ENCODE measurements at regions not wholly inside any gene's neighbourhood (a gene's known extent, or its start where the extent isn't known, plus 50 kb on each side); places are given as distances from the start of the nearest gene placed in this dataset.

DNA sequence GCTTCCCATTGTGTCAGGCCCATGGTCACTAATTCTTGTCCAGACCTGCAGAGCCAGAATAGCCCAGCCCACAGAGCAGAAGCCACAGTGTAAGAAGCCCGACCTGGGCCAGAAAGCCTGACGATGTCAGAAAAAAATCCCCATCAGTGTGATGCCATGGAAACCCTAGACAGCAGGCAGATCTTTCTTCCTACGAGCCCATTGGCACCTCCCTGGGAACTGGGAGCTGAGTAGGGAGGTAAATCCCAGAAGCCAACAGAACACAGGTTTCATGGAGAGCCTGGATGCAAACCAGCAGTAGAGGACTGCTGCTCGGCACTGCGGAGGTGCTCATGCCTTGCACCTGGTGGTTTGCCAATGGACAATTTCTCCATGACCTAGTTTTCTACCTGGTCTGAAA is 82.2 kb upstream of the SLC22A16 start:
- H4K8ac ChIP-seq (ENCODE audit: low read depth, low read length), result no peak overlapping the region
- no peak overlapping the region for H3K14ac ChIP-seq (ENCODE audit: low read length)
- no peak overlapping the region for H2BK12ac ChIP-seq (ENCODE audit: low read length)
- DNase-seq, result no peak
- H3K27me3 ChIP-seq (ENCODE audit: insufficient read depth, low read length), result no peaks in the 10 kb centered on the region
- H3K79me2 ChIP-seq (ENCODE audit: control insufficient read depth, insufficient read depth, low read length, poor library complexity), result no peaks in the 10 kb centered on the region
- peaks cover 4% of the 10 kb centered on the region for H3K9me3 ChIP-seq (ENCODE audit: insufficient read depth, low read depth, low read length)
- H3K79me1 ChIP-seq (ENCODE audit: low read length), result no peaks in the 10 kb centered on the region
- H3K4me3 ChIP-seq (ENCODE audit: low read depth, low read length), result no peak overlapping the region
- no peak overlapping the region for H3K23ac ChIP-seq (ENCODE audit: low read length)
- H2AFZ ChIP-seq (ENCODE audit: insufficient read depth, low read length, poor library complexity), result no peak overlapping the region
- H3K36me3 ChIP-seq (ENCODE audit: control insufficient read depth in 1 of 2, insufficient read depth in 2 of 2, low read length in 2 of 2), result no peaks in the 10 kb centered on the region
- H2BK5ac ChIP-seq (ENCODE audit: low read depth, low read length, poor library complexity), result no peak overlapping the region
- no peak overlapping the region for H2BK120ac ChIP-seq (ENCODE audit: insufficient read depth, low read length, poor library complexity)
- H3K4ac ChIP-seq (ENCODE audit: low read depth, low read length), result no peak overlapping the region
- H3K4me1 ChIP-seq (ENCODE audit: control insufficient read depth in 1 of 2, insufficient read depth in 2 of 2, low read length in 2 of 2), result peaks cover 0 to 2% of the 10 kb centered on the region in 2 experiments
- H3K4me2 ChIP-seq (ENCODE audit: low read length), result no peak overlapping the region
- no peak overlapping the region for H3K9ac ChIP-seq (ENCODE audit: low read length)
- no peak overlapping the region for H4K12ac ChIP-seq (ENCODE audit: low read depth, low read length)
- no peak overlapping the region for H3K18ac ChIP-seq (ENCODE audit: low read length)
- H3K27ac ChIP-seq (ENCODE audit: low read depth, low read length), result no peak overlapping the region
- no peak overlapping the region for H2AK5ac ChIP-seq (ENCODE audit: low read length)
- no CpG with 5 or more reads among the region's 5 CpGs for WGBS (ENCODE audit: extremely low coverage, insufficient coverage, insufficient read length)
- H4K91ac ChIP-seq (ENCODE audit: low read depth, low read length), result no peak overlapping the region

DNA sequence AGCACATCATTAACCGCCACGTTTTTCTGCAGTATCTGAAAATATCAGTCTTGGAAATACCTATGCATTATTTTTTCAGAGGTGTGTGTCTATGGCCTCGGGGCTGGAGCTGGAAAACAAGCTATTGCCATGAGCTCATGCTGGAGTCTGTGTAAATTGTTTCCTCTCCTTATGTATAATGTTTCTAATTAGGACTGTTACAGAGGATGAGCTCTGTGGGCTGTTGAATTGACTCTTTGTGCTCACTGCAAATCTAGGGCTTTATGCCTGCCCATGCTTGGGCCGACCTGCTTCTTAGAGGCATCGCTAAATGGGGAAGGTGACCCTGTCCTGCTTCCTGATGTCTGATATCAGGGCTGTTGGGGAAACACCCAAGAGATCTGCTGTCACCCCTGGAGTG is 80.8 kb upstream of the SLC22A16 start:
- no peak overlapping the region for H4K12ac ChIP-seq (ENCODE audit: low read depth, low read length)
- no peak overlapping the region for H4K91ac ChIP-seq (ENCODE audit: low read depth, low read length)
- no peak overlapping the region for H2BK5ac ChIP-seq (ENCODE audit: low read depth, low read length, poor library complexity)
- H2AFZ ChIP-seq (ENCODE audit: insufficient read depth, low read length, poor library complexity), result no peak overlapping the region
- H3K14ac ChIP-seq (ENCODE audit: low read length), result no peak overlapping the region
- H3K36me3 ChIP-seq (ENCODE audit: control insufficient read depth in 1 of 2, insufficient read depth in 2 of 2, low read length in 2 of 2), result no peaks in the 10 kb centered on the region
- H2AK5ac ChIP-seq (ENCODE audit: low read length), result no peak overlapping the region
- no peak overlapping the region for H3K4me2 ChIP-seq (ENCODE audit: low read length)
- no peak overlapping the region for H4K8ac ChIP-seq (ENCODE audit: low read depth, low read length)
- no CpG with 5 or more reads among the region's 5 CpGs for WGBS (ENCODE audit: extremely low coverage, insufficient coverage, insufficient read length)
- DNase-seq, result peak; percentile 36 to 47
- no peak overlapping the region for H2BK12ac ChIP-seq (ENCODE audit: low read length)
- H3K18ac ChIP-seq (ENCODE audit: low read length), result no peak overlapping the region
- H3K23ac ChIP-seq (ENCODE audit: low read length), result no peak overlapping the region
- no peaks in the 10 kb centered on the region for H3K79me1 ChIP-seq (ENCODE audit: low read length)
- no peak overlapping the region for H3K4me3 ChIP-seq (ENCODE audit: low read depth, low read length)
- H3K4me1 ChIP-seq (ENCODE audit: control insufficient read depth in 1 of 2, insufficient read depth in 2 of 2, low read length in 2 of 2), result peaks cover 0 to 2% of the 10 kb centered on the region in 2 experiments
- peaks cover 1% of the 10 kb centered on the region for H3K9me3 ChIP-seq (ENCODE audit: insufficient read depth, low read depth, low read length)
- no peak overlapping the region for H3K4ac ChIP-seq (ENCODE audit: low read depth, low read length)
- no peak overlapping the region for H3K9ac ChIP-seq (ENCODE audit: low read length)
- no peak overlapping the region for H3K27ac ChIP-seq (ENCODE audit: low read depth, low read length)
- no peaks in the 10 kb centered on the region for H3K27me3 ChIP-seq (ENCODE audit: insufficient read depth, low read length)
- no peak overlapping the region for H2BK120ac ChIP-seq (ENCODE audit: insufficient read depth, low read length, poor library complexity)
- H3K79me2 ChIP-seq (ENCODE audit: control insufficient read depth, insufficient read depth, low read length, poor library complexity), result no peaks in the 10 kb centered on the region

DNA sequence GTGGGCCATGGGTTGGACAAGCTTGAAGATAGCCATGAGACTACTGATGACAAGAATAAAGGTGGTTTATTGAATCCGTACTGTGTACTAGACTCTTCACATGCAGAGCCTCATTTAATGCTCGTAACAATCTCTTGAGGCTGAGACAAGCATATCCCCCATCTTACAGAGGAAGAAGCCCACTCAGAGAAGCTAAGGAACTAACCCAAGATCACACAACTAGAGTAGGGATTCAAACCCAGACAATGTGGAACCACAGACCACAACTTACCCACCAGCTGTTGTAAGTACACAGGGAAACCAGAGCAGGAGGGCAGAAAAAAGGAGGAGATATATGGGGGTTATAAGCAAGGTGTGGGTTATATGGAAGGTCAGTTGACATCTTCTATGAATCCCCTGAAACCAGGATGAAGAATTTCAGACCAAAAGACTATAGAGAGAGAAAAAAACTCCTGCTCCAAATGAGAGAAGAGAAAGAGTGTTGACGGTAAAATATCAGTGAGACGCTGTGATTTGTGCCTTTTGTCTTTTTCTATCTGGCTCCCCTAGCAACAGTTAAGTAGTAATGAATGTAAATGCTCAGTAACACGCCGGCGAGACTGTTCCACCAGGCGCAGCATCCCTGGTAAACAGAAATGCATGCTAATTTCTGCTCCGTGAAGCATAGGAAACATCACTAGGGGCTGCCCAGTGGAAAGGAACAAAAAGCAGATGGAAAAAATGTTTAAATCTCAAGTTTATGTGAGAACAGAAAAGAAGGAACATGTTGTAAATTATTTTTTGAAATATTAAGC is 80.1 kb upstream of the SLC22A16 start:
- Histone ChIP-seq H3K9me3 (ENCODE audit: insufficient read depth, low read depth, low read length) (peaks cover 3% of the 10 kb centered on the region), H3K27me3 (ENCODE audit: insufficient read depth, low read length) (no peaks in the 10 kb centered on the region), H3K18ac (ENCODE audit: low read length) (no peak overlapping the region), H2AFZ (ENCODE audit: insufficient read depth, low read length, poor library complexity) (no peak overlapping the region), H3K79me1 (ENCODE audit: low read length) (no peaks in the 10 kb centered on the region), H3K23ac (ENCODE audit: low read length) (no peak overlapping the region), H4K91ac (ENCODE audit: low read depth, low read length) (no peak overlapping the region), H2BK120ac (ENCODE audit: insufficient read depth, low read length, poor library complexity) (no peak overlapping the region), H3K9ac (ENCODE audit: low read length) (no peak overlapping the region), H3K36me3 (ENCODE audit: control insufficient read depth in 1 of 2, insufficient read depth in 2 of 2, low read length in 2 of 2) (no peaks in the 10 kb centered on the region), H3K27ac (ENCODE audit: low read depth, low read length) (no peak overlapping the region), H3K4me1 (ENCODE audit: control insufficient read depth in 1 of 2, insufficient read depth in 2 of 2, low read length in 2 of 2) (peaks cover 0 to 2% of the 10 kb centered on the region in 2 experiments), H3K14ac (ENCODE audit: low read length) (no peak overlapping the region), H4K12ac (ENCODE audit: low read depth, low read length) (no peak overlapping the region), H2BK12ac (ENCODE audit: low read length) (no peak overlapping the region), H3K79me2 (ENCODE audit: control insufficient read depth, insufficient read depth, low read length, poor library complexity) (no peaks in the 10 kb centered on the region), H4K8ac (ENCODE audit: low read depth, low read length) (no peak overlapping the region), H3K4ac (ENCODE audit: low read depth, low read length) (no peak overlapping the region), H3K4me2 (ENCODE audit: low read length) (no peak overlapping the region), H2AK5ac (ENCODE audit: low read length) (no peak overlapping the region), H2BK5ac (ENCODE audit: low read depth, low read length, poor library complexity) (no peak overlapping the region), H3K4me3 (ENCODE audit: low read depth, low read length) (no peak overlapping the region)
- DNase-seq, result no peak
- no CpG with 5 or more reads among the region's 9 CpGs for WGBS (ENCODE audit: extremely low coverage, insufficient coverage, insufficient read length)

DNA sequence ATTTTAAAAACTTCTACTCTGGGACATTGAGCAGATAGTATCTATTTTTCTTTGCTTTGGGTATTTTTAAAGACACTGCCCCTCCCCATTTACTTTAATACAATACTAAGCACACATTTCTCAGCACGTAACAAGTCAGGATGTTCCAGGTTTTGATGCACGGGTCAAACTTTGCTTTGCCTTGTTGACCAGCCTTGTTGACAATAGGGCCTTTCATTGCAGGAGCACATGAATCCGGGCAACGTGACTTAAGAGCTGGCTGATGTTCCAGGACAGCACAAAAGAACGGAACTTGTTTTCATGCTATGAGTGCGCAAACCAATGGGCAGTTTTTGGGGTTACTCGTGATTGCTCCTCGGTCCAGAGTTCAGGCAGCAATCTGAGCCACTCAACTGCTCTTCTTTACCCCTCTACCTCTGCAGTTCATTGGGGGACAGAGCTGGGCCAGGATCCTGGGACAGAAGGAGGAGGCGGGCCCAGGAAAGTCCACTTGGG is 78.6 kb upstream of the SLC22A16 start:
- H3K14ac ChIP-seq (ENCODE audit: low read length), result no peak overlapping the region
- H3K27ac ChIP-seq (ENCODE audit: low read depth, low read length), result no peak overlapping the region
- H2BK12ac ChIP-seq (ENCODE audit: low read length), result no peak overlapping the region
- no peak overlapping the region for H2BK5ac ChIP-seq (ENCODE audit: low read depth, low read length, poor library complexity)
- H3K36me3 ChIP-seq (ENCODE audit: control insufficient read depth in 1 of 2, insufficient read depth in 2 of 2, low read length in 2 of 2), result no peaks in the 10 kb centered on the region
- H3K23ac ChIP-seq (ENCODE audit: low read length), result no peak overlapping the region
- H4K8ac ChIP-seq (ENCODE audit: low read depth, low read length), result no peak overlapping the region
- H2AFZ ChIP-seq (ENCODE audit: insufficient read depth, low read length, poor library complexity), result no peak overlapping the region
- no peak for DNase-seq
- H3K18ac ChIP-seq (ENCODE audit: low read length), result no peak overlapping the region
- no peak overlapping the region for H4K91ac ChIP-seq (ENCODE audit: low read depth, low read length)
- no peak overlapping the region for H3K4me2 ChIP-seq (ENCODE audit: low read length)
- no peak overlapping the region for H2BK120ac ChIP-seq (ENCODE audit: insufficient read depth, low read length, poor library complexity)
- H3K79me2 ChIP-seq (ENCODE audit: control insufficient read depth, insufficient read depth, low read length, poor library complexity), result no peaks in the 10 kb centered on the region
- H3K9ac ChIP-seq (ENCODE audit: low read length), result no peak overlapping the region
- no CpG with 5 or more reads among the region's 9 CpGs for WGBS (ENCODE audit: extremely low coverage, insufficient coverage, insufficient read length)
- no peaks in the 10 kb centered on the region for H3K27me3 ChIP-seq (ENCODE audit: insufficient read depth, low read length)
- peaks cover 0 to 2% of the 10 kb centered on the region in 2 experiments for H3K4me1 ChIP-seq (ENCODE audit: control insufficient read depth in 1 of 2, insufficient read depth in 2 of 2, low read length in 2 of 2)
- no peak overlapping the region for H4K12ac ChIP-seq (ENCODE audit: low read depth, low read length)
- H3K9me3 ChIP-seq (ENCODE audit: insufficient read depth, low read depth, low read length), result peaks cover 7% of the 10 kb centered on the region
- H3K4me3 ChIP-seq (ENCODE audit: low read depth, low read length), result no peak overlapping the region
- no peaks in the 10 kb centered on the region for H3K79me1 ChIP-seq (ENCODE audit: low read length)
- H3K4ac ChIP-seq (ENCODE audit: low read depth, low read length), result no peak overlapping the region
- H2AK5ac ChIP-seq (ENCODE audit: low read length), result no peak overlapping the region
